ENCODE measurements at regions not wholly inside any gene's neighbourhood (a gene's known extent, or its start where the extent isn't known, plus 50 kb on each side); places are given as distances from the start of the nearest gene placed in this dataset.
"Not testable (repeated sequence)": the region's sequence is repeated elsewhere in the genome, so short reads cannot be mapped to it uniquely, and the experiment has no call there.

DNA sequence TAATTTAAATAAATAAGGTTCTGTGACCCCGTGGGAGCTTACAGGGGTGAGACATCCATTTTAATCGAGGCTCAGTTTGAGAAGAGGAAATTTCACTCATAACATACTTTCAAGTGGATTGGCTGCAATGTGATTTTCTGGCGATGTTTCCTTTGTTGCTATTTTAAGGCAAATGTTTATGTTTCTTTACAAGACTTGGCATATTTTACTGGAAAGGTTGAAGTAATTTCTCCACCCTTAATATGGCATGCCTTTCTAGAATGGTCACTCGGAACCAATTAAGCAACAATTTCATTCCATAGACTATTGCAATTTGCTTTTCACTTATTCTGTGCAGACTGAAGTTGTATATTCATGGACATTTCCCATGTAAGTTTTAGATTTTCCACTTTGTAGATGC, 438.0 kb upstream of the WWC1 start:
- H3K4me3 ChIP-seq (ENCODE audit: low read depth, low read length, poor library complexity, severe bottlenecking) = no peak overlapping the region
- TF ChIP-seq, protein P1, sequence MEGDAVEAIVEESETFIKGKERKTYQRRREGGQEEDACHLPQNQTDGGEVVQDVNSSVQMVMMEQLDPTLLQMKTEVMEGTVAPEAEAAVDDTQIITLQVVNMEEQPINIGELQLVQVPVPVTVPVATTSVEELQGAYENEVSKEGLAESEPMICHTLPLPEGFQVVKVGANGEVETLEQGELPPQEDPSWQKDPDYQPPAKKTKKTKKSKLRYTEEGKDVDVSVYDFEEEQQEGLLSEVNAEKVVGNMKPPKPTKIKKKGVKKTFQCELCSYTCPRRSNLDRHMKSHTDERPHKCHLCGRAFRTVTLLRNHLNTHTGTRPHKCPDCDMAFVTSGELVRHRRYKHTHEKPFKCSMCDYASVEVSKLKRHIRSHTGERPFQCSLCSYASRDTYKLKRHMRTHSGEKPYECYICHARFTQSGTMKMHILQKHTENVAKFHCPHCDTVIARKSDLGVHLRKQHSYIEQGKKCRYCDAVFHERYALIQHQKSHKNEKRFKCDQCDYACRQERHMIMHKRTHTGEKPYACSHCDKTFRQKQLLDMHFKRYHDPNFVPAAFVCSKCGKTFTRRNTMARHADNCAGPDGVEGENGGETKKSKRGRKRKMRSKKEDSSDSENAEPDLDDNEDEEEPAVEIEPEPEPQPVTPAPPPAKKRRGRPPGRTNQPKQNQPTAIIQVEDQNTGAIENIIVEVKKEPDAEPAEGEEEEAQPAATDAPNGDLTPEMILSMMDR (IDR thresholded peaks at IDR 0.05; ENCODE audit: low read length) = no peak
- TF ChIP-seq EZH2 (IDR thresholded peaks at IDR 0.05; ENCODE audit: borderline replicate concordance, low read length) = no peak
- H3F3A ChIP-seq (ENCODE audit: insufficient read depth, low read length) = no peaks in the 10 kb centered on the region
- no peak overlapping the region for H3K4me2 ChIP-seq (ENCODE audit: low read length)
- no peaks in the 10 kb centered on the region for H3K4me1 ChIP-seq (ENCODE audit: insufficient read depth, low read length, severe bottlenecking)
- H3K9ac ChIP-seq (ENCODE audit: low read length) = no peak overlapping the region
- H3K36me3 ChIP-seq (ENCODE audit: insufficient read depth, low read length) = no peaks in the 10 kb centered on the region
- H2AFZ ChIP-seq (ENCODE audit: low read length) = no peak overlapping the region
- no peaks in the 10 kb centered on the region for H3K79me2 ChIP-seq (ENCODE audit: insufficient read depth, low read length)
- no peaks in the 10 kb centered on the region for H3K27me3 ChIP-seq (ENCODE audit: insufficient read depth, low read length)
- H3K27ac ChIP-seq (ENCODE audit: low read depth, low read length, poor library complexity, severe bottlenecking) = no peak overlapping the region
- no peaks in the 10 kb centered on the region for H4K20me1 ChIP-seq (ENCODE audit: insufficient read depth, low read length)
- H3K9me3 ChIP-seq (ENCODE audit: low read length) = no peaks in the 10 kb centered on the region
- no peaks in the 10 kb centered on the region for H3K9me2 ChIP-seq (ENCODE audit: low read depth, low read length)

GRCh38 chr5:167855818-167856217, 435.6 kb upstream of the WWC1 start:
- H3F3A ChIP-seq (ENCODE audit: insufficient read depth, low read length) = no peaks in the 10 kb centered on the region
- no peak for TF ChIP-seq EZH2 (IDR thresholded peaks at IDR 0.05; ENCODE audit: borderline replicate concordance, low read length)
- TF ChIP-seq, protein P1 (IDR thresholded peaks at IDR 0.05; ENCODE audit: low read length) = no peak

GRCh38 chr5:167857321-167857720, 434.1 kb upstream of the WWC1 start:
- no peak overlapping the region for H3K27ac ChIP-seq (ENCODE audit: low read depth, low read length, poor library complexity, severe bottlenecking)
- H3K27me3 ChIP-seq (ENCODE audit: insufficient read depth, low read length) = no peaks in the 10 kb centered on the region
- H3K4me1 ChIP-seq (ENCODE audit: insufficient read depth, low read length, severe bottlenecking) = no peaks in the 10 kb centered on the region
- no peak overlapping the region for H3K9ac ChIP-seq (ENCODE audit: low read length)
- no peaks in the 10 kb centered on the region for H3K36me3 ChIP-seq (ENCODE audit: insufficient read depth, low read length)
- no peaks in the 10 kb centered on the region for H3F3A ChIP-seq (ENCODE audit: insufficient read depth, low read length)
- H3K9me3 ChIP-seq (ENCODE audit: low read length) = no peaks in the 10 kb centered on the region
- H3K79me2 ChIP-seq (ENCODE audit: insufficient read depth, low read length) = no peaks in the 10 kb centered on the region
- no peaks in the 10 kb centered on the region for H4K20me1 ChIP-seq (ENCODE audit: insufficient read depth, low read length)
- no peak overlapping the region for H3K4me2 ChIP-seq (ENCODE audit: low read length)
- H3K9me2 ChIP-seq (ENCODE audit: low read depth, low read length) = no peaks in the 10 kb centered on the region
- no peak overlapping the region for H3K4me3 ChIP-seq (ENCODE audit: low read depth, low read length, poor library complexity, severe bottlenecking)
- no peak for TF ChIP-seq EZH2 (IDR thresholded peaks at IDR 0.05; ENCODE audit: borderline replicate concordance, low read length)
- TF ChIP-seq, protein P1 (IDR thresholded peaks at IDR 0.05; ENCODE audit: low read length) = no peak
- H2AFZ ChIP-seq (ENCODE audit: low read length) = no peak overlapping the region

More at GRCh38 chr5:167855818-167856217, 435.6 kb upstream of the WWC1 start:
- Histone ChIP-seq H2AFZ (ENCODE audit: low read length) (no peak overlapping the region), H3K27ac (ENCODE audit: low read depth, low read length, poor library complexity, severe bottlenecking) (no peak overlapping the region), H3K27me3 (ENCODE audit: insufficient read depth, low read length) (no peaks in the 10 kb centered on the region), H3K9ac (ENCODE audit: low read length) (no peak overlapping the region), H4K20me1 (ENCODE audit: insufficient read depth, low read length) (no peaks in the 10 kb centered on the region), H3K4me1 (ENCODE audit: insufficient read depth, low read length, severe bottlenecking) (no peaks in the 10 kb centered on the region), H3K9me2 (ENCODE audit: low read depth, low read length) (no peaks in the 10 kb centered on the region), H3K4me3 (ENCODE audit: low read depth, low read length, poor library complexity, severe bottlenecking) (no peak overlapping the region), H3K36me3 (ENCODE audit: insufficient read depth, low read length) (no peaks in the 10 kb centered on the region), H3K79me2 (ENCODE audit: insufficient read depth, low read length) (no peaks in the 10 kb centered on the region), H3K9me3 (ENCODE audit: low read length) (no peaks in the 10 kb centered on the region), H3K4me2 (ENCODE audit: low read length) (no peak overlapping the region)

- H4K20me1 ChIP-seq (ENCODE audit: insufficient read depth, low read length); H3K9me2 ChIP-seq (ENCODE audit: low read depth, low read length); H3F3A ChIP-seq (ENCODE audit: insufficient read depth, low read length); H2AFZ ChIP-seq (ENCODE audit: low read length); H3K4me3 ChIP-seq (ENCODE audit: low read depth, low read length, poor library complexity, severe bottlenecking); H3K4me1 ChIP-seq (ENCODE audit: insufficient read depth, low read length, severe bottlenecking); H3K9ac ChIP-seq (ENCODE audit: low read length); H3K9me3 ChIP-seq (ENCODE audit: low read length); H3K79me2 ChIP-seq (ENCODE audit: insufficient read depth, low read length); H3K27ac ChIP-seq (ENCODE audit: low read depth, low read length, poor library complexity, severe bottlenecking); H3K36me3 ChIP-seq (ENCODE audit: insufficient read depth, low read length); H3K27me3 ChIP-seq (ENCODE audit: insufficient read depth, low read length); H3K4me2 ChIP-seq (ENCODE audit: low read length): not testable (repeated sequence)
These were observed 433.1 kb upstream of the WWC1 start for GRCh38 chr5:167858186-167858855.
